SK-N-SH treated with all-trans-retinoic acid at 6 μM for 48 hours (cell line): ENCODE measurements at regions not wholly inside any gene's neighbourhood (a gene's known extent, or its start where the extent isn't known, plus 50 kb on each side); places are given as distances from the start of the nearest gene placed in this dataset.

ENCODE experiments used
- ATAC-seq: fragments of 200-7000 bp; cut with Tn5 transposase; 3 replicates; pipeline ENCODE4 v1.9.1; 2020; ENCODE audit warnings: mild to moderate bottlenecking, moderate library complexity
- ARNTL ChIP-seq: fragments of 450-650 bp; formaldehyde crosslinking; IDR thresholded peaks from 2 replicates; pipeline ENCODE4 v1.5.0; 2020; ENCODE audit warnings: low read depth, mild to moderate bottlenecking, moderate library complexity, borderline replicate concordance
- BACH2 ChIP-seq: fragments of 250-450 bp; sonication (Bioruptor Pico); IDR thresholded peaks from 2 replicates; pipeline ENCODE4 v1.9.0; 2021; ENCODE audit warnings: mild to moderate bottlenecking, borderline replicate concordance
- CREB5 ChIP-seq: fragments of 250-450 bp; sonication (Bioruptor Pico); IDR thresholded peaks from 2 replicates; pipeline ENCODE4 v1.5.1; 2020; ENCODE audit warnings: low read depth, mild to moderate bottlenecking, moderate library complexity
- CSDC2 ChIP-seq: fragments of 250-450 bp; sonication (Bioruptor Pico); IDR thresholded peaks from 2 replicates; pipeline ENCODE4 v1.5.0; 2020; ENCODE audit warnings: mild to moderate bottlenecking, moderate library complexity
- CSRNP3 ChIP-seq: fragments of 250-450 bp; sonication (Bioruptor Pico); IDR thresholded peaks from 2 replicates; pipeline ENCODE4 v1.5.1; 2021; ENCODE audit warnings: mild to moderate bottlenecking, moderate library complexity
- ESRRG ChIP-seq: fragments of 250-450 bp; sonication (Bioruptor Pico); IDR thresholded peaks from 2 replicates; pipeline ENCODE4 v1.6.1; 2021; ENCODE audit warnings: mild to moderate bottlenecking
- GLIS3 ChIP-seq: fragments of 250-450 bp; sonication (Bioruptor Pico); IDR thresholded peaks from 2 replicates; pipeline ENCODE4 v1.5.0; 2020; ENCODE audit warnings: mild to moderate bottlenecking, moderate library complexity
- ISL1 ChIP-seq: fragments of 250-450 bp; sonication (Bioruptor Pico); IDR thresholded peaks from 2 replicates; pipeline ENCODE4 v2.1.2; 2022; ENCODE audit warnings: mild to moderate bottlenecking, moderate library complexity
- OSR1 ChIP-seq: fragments of 250-450 bp; sonication (Bioruptor Pico); IDR thresholded peaks from 2 replicates; pipeline ENCODE4 v1.8.0; 2022; ENCODE audit warnings: moderate library complexity, mild to moderate bottlenecking, inconsistent platforms
- PATZ1 ChIP-seq: fragments of 250-450 bp; sonication (Bioruptor Pico); IDR thresholded peaks from 2 replicates; pipeline ENCODE4 v1.8.0; 2020; ENCODE audit warnings: mild to moderate bottlenecking, moderate library complexity, borderline replicate concordance
- PPARA ChIP-seq: fragments of 250-450 bp; sonication (Bioruptor Pico); IDR thresholded peaks from 2 replicates; pipeline ENCODE4 v1.5.0; 2020; ENCODE audit warnings: mild to moderate bottlenecking, borderline replicate concordance
- RARB ChIP-seq: fragments of 250-450 bp; sonication (Bioruptor Pico); IDR thresholded peaks from 2 replicates; pipeline ENCODE4 v1.8.0; 2021; ENCODE audit warnings: mild to moderate bottlenecking, moderate library complexity
- SNAI2 ChIP-seq: fragments of 250-450 bp; sonication (Bioruptor Pico); IDR thresholded peaks from 2 replicates; pipeline ENCODE4 v1.5.0; 2020; ENCODE audit warnings: mild to moderate bottlenecking, moderate library complexity
- TCF4 ChIP-seq: fragments of 250-450 bp; sonication (Bioruptor Pico); IDR thresholded peaks from 2 replicates; pipeline ENCODE4 v1.8.0; 2021; ENCODE audit warnings: mild to moderate bottlenecking, moderate library complexity, borderline replicate concordance
- TOX ChIP-seq: fragments of 250-450 bp; sonication (Bioruptor Pico); IDR thresholded peaks from 2 replicates; pipeline ENCODE4 v1.8.0; 2021; ENCODE audit warnings: mild to moderate bottlenecking, moderate library complexity, borderline replicate concordance
- ZC3H10 ChIP-seq: fragments of 250-450 bp; sonication (Bioruptor Pico); IDR thresholded peaks from 2 replicates; pipeline ENCODE4 v1.5.1; 2021; ENCODE audit warnings: mild to moderate bottlenecking, moderate library complexity
- ZFP3 ChIP-seq: fragments of 250-450 bp; sonication (Bioruptor Pico); IDR thresholded peaks from 2 replicates; pipeline ENCODE4 v1.5.0; 2020; ENCODE audit warnings: mild to moderate bottlenecking, moderate library complexity
- ZFP30 ChIP-seq: fragments of 450-650 bp; formaldehyde crosslinking; IDR thresholded peaks from 2 replicates; pipeline ENCODE4 v1.5.0; 2022; ENCODE audit warnings: mild to moderate bottlenecking, moderate library complexity
- ZNF565 ChIP-seq: fragments of 450-650 bp; formaldehyde crosslinking; conservative IDR thresholded peaks from 2 replicates; pipeline ENCODE4 v1.5.0; 2020; ENCODE audit warnings: low read depth, mild to moderate bottlenecking, moderate library complexity
- ZNF70 ChIP-seq: fragments of 450-650 bp; formaldehyde crosslinking; IDR thresholded peaks from 2 replicates; pipeline ENCODE4 v1.5.0; 2020; ENCODE audit warnings: mild to moderate bottlenecking, moderate library complexity
- TF ChIP-seq, protein P1 (sequence below): fragments of 250-450 bp; sonication (Bioruptor Pico); IDR thresholded peaks from 2 replicates; pipeline ENCODE4 v1.8.0; 2021; ENCODE audit warnings: low read depth, mild to moderate bottlenecking, moderate library complexity, borderline replicate concordance

DNA sequence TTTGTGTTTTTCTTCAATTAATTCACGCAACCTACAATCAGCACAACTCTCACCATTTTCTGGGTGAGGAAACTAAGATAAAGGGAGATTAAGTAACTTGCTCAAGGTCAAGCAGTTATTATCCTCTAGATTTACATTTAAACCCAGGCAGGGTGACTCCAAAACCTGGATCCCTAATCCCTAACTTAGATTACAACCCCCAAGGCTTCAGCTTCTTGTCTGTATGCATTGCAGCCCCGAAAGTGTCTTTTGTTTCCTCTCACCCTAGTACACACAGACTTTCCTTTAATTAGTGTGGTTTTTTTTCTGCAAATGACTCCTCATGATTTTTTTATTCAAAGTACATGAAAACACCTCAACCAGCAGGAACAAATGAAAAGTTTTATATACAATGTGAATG lies 748.6 kb upstream of the ADGRL2 start:
- no peak for ATAC-seq
- TF ChIP-seq PPARA (CRISPR knock-in tag), result no peak
- TF ChIP-seq TCF4 (CRISPR knock-in tag), result no peak
- no peak for TF ChIP-seq GLIS3 (CRISPR knock-in tag)
- no peak for TF ChIP-seq ESRRG
- no peak for TF ChIP-seq ARNTL (CRISPR knock-in tag)
- no peak for TF ChIP-seq ZFP30 (CRISPR knock-in tag)

DNA sequence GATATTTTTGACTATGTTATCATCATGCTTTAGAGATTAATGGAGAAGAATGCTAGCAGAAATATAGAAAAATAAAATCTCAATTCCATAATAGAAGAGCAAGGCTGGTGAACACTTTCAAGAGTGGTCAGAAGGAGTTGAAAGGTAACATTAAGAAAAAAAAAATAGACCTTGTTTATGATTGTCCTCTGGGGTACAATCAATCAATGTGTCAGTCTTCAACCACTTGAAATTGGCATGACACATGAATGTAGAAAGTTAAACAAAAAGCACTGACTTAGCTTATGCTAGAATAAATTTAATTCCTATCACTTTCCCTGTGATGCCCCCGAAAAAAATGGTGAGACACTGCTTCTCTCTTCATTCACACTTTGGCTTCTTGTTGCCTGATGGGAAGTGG lies 750.3 kb upstream of the ADGRL2 start:
- TF ChIP-seq CREB5 (CRISPR knock-in tag) (no peak), GLIS3 (CRISPR knock-in tag) (no peak), OSR1 (CRISPR knock-in tag) (no peak), PATZ1 (no peak), ZFP30 (CRISPR knock-in tag) (no peak), PPARA (CRISPR knock-in tag) (no peak), ZNF70 (CRISPR knock-in tag) (no peak), ZFP3 (CRISPR knock-in tag) (no peak), BACH2 (CRISPR knock-in tag) (no peak), ISL1 (no peak), TCF4 (CRISPR knock-in tag) (no peak), ZC3H10 (CRISPR knock-in tag) (no peak), CSDC2 (no peak), TOX (CRISPR knock-in tag) (no peak)
- TF ChIP-seq, protein P1, sequence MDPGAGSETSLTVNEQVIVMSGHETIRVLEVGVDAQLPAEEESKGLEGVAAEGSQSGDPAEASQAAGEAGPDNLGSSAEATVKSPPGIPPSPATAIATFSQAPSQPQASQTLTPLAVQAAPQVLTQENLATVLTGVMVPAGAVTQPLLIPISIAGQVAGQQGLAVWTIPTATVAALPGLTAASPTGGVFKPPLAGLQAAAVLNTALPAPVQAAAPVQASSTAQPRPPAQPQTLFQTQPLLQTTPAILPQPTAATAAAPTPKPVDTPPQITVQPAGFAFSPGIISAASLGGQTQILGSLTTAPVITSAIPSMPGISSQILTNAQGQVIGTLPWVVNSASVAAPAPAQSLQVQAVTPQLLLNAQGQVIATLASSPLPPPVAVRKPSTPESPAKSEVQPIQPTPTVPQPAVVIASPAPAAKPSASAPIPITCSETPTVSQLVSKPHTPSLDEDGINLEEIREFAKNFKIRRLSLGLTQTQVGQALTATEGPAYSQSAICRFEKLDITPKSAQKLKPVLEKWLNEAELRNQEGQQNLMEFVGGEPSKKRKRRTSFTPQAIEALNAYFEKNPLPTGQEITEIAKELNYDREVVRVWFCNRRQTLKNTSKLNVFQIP, result no peak
- no peak for ATAC-seq

GRCh38 chr1:81044708-81045107 lies 756.0 kb upstream of the ADGRL2 start:
- TF ChIP-seq ZNF565 (no peak), SNAI2 (CRISPR knock-in tag) (no peak), ESRRG (no peak), ZFP30 (CRISPR knock-in tag) (no peak), BACH2 (CRISPR knock-in tag) (no peak), TCF4 (CRISPR knock-in tag) (no peak), PATZ1 (no peak), ZFP3 (CRISPR knock-in tag) (no peak), ZNF70 (CRISPR knock-in tag) (no peak), ISL1 (no peak), CSRNP3 (no peak), GLIS3 (CRISPR knock-in tag) (no peak), CREB5 (CRISPR knock-in tag) (no peak), CSDC2 (no peak), RARB (CRISPR knock-in tag) (no peak), OSR1 (CRISPR knock-in tag) (no peak)
- TF ChIP-seq, protein P1, result no peak
- 0 out of 3 replicates have a peak, but pooled peaks have one; percentile 30 for ATAC-seq
